H1 (cell line): ENCODE measurements at regions not wholly inside any gene's neighbourhood (a gene's known extent, or its start where the extent isn't known, plus 50 kb on each side); places are given as distances from the start of the nearest gene placed in this dataset.

Experiments
- CTCF ChIP-seq, 3 experiments: IDR thresholded peaks; 1 replicate in 2 of 3; 2 replicates in 1 of 3; pipeline versions ENCODE4 v1.5.1 to v1.6.1; 2011; ENCODE audit warnings: low read length in 3 of 3, mild to moderate bottlenecking in 3 of 3, inconsistent platforms in 2 of 3, low read depth in 1 of 3, moderate library complexity in 1 of 3; ENCODE audit not compliant: insufficient read depth in 1 of 3; ENCODE audit errors: control extremely low read depth in 1 of 3
- EP300 ChIP-seq, 2 experiments: IDR thresholded peaks; 1 replicate in 1 of 2; 2 replicates in 1 of 2; pipeline ENCODE4 v1.6.1; 2011 to 2012; ENCODE audit warnings: low read depth in 2 of 2, low read length in 2 of 2, mild to moderate bottlenecking in 2 of 2, borderline replicate concordance in 1 of 2, inconsistent platforms in 1 of 2, moderate library complexity in 1 of 2
- EZH2 ChIP-seq: fragments of 200-600 bp; sonication (generic); IDR thresholded peaks from 2 replicates; pipeline ENCODE4 v1.7.1; 2012; ENCODE audit warnings: low read depth, mild to moderate bottlenecking, moderate library complexity, low read length, inconsistent platforms; ENCODE audit not compliant: severe bottlenecking
- MAX ChIP-seq: IDR thresholded peaks from 2 replicates; pipeline ENCODE4 v1.6.1; 2012; ENCODE audit warnings: inconsistent platforms
- PHF8 ChIP-seq: fragments of 200-600 bp; sonication (generic); conservative IDR thresholded peaks from 2 replicates; pipeline ENCODE4 v1.7.1; 2012; ENCODE audit warnings: low read depth, mild to moderate bottlenecking, inconsistent platforms, low read length, moderate library complexity
- POLR2A ChIP-seq, 2 experiments: IDR thresholded peaks; 1 replicate in 1 of 2; 2 replicates in 1 of 2; pipeline ENCODE4 v1.6.1; 2011; ENCODE audit warnings: low read depth in 2 of 2, low read length in 2 of 2, mild to moderate bottlenecking in 2 of 2; ENCODE audit errors: control extremely low read depth in 1 of 2
- POLR2AphosphoS5 ChIP-seq: IDR thresholded peaks from 2 replicates; pipeline ENCODE4 v1.6.1; 2011; ENCODE audit warnings: low read depth, low read length
- RFX5 ChIP-seq: IDR thresholded peaks from 2 replicates; pipeline ENCODE4 v1.6.1; 2011; ENCODE audit warnings: low read depth, low read length, improper control_type of control experiment, borderline replicate concordance
- ZNF274 ChIP-seq: IDR thresholded peaks from 2 replicates; pipeline ENCODE4 v1.7.0; 2012; ENCODE audit warnings: low read length, borderline replicate concordance; ENCODE audit errors: extremely low read depth

- no peak for TF ChIP-seq CTCF (IDR thresholded peaks at IDR 0.05; ENCODE audit: control extremely low read depth in 1 of 3, insufficient read depth in 1 of 3, low read depth in 1 of 3, low read length in 3 of 3)
- TF ChIP-seq RFX5 = no peak
- TF ChIP-seq EZH2 = no peak
- no peak for TF ChIP-seq PHF8
- no peak for TF ChIP-seq EP300 (IDR thresholded peaks at IDR 0.05; ENCODE audit: borderline replicate concordance in 1 of 2, low read depth in 2 of 2, low read length in 2 of 2)
- no peak for TF ChIP-seq MAX
- no peak for TF ChIP-seq POLR2A (IDR thresholded peaks at IDR 0.05; ENCODE audit: control extremely low read depth in 1 of 2, low read depth in 2 of 2, low read length in 2 of 2)
- no peak for TF ChIP-seq ZNF274
- no peak for TF ChIP-seq POLR2AphosphoS5
These were observed 145.2 kb downstream of the HERPUD2 start for GRCh38 chr7:35549781-35550180.
